ENCODE measurements at regions not wholly inside any gene's neighbourhood (a gene's known extent, or its start where the extent isn't known, plus 50 kb on each side); places are given as distances from the start of the nearest gene placed in this dataset.

DNA sequence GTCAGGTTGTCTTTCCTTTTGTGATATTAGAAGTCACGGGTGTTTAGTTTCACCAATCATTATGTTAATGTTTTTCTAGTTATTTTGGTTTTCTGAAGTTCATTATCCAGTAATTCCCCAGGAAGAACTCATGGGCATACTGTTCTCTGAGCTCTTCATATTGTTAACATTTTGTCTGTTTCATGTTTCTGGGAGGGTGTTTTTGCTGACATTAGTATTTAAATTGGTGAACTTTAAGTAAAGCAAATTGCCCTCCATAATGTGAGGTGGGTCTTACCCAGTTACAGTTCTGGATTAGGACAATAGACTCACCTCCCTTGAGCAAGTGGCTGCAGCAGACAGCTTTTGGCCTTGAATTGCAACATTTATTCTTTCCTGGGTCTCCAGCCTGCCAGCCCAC lies 163.4 kb downstream of the GPAT3 start:
- DNase-seq: no peak

DNA sequence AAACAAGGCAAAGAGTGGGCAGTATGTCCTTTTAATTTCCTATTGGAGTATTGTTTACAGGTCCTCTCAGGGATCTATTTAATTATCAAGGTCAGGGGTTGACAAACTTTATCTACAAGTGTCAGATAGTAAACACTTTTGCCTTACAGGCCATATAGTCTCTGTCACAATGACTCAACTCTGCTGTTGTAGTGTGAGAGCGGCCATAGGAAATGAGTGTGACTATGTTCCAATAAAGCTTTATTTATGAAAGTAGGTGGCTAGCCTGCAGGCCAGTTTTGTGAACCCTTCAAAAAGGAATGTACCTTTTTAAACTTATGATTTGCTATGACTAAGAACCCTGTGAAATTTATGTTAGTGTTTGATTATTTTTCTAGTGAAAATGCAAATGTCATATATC lies 156.1 kb downstream of the GPAT3 start:
- no peak for DNase-seq

DNA sequence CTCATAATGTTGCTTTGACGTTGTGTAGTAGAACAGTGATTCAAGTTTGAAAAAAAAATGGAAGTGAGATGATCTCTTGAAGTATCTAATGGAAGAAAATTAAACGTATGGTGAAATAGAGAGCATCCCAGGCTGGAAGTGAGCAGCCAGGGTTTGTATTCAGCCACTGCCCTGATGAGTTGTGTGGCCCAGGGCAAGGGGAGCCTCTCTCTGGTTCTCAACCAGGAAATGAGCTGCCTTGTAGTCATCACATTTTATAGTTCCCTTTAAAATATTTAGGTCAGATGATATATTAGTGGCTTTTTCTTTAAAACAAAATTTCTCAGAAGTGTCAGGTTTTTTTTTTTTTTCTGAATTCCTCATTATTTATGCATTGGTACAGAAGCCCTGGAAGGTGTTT lies 150.3 kb downstream of the GPAT3 start:
- no peak for DNase-seq

DNA sequence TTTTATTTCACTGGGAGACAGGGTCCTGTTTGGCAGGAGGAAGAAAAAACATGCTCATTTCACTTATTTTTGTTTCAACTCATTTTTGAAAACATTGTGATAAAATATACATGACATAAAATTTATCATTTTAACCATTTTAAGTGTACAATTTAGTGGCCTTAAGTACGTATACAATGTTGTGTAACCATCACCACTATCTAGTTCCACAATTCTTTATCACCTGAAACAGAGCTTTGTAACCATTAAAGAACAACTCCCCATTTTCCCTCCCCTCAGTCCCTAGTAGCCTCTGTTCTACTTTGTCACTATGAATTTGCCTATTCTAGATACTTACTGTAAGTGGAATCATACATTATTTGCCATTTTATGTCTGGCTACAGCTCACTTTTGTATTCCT lies 143.8 kb downstream of the GPAT3 start:
- peak; percentile 28 for DNase-seq

DNA sequence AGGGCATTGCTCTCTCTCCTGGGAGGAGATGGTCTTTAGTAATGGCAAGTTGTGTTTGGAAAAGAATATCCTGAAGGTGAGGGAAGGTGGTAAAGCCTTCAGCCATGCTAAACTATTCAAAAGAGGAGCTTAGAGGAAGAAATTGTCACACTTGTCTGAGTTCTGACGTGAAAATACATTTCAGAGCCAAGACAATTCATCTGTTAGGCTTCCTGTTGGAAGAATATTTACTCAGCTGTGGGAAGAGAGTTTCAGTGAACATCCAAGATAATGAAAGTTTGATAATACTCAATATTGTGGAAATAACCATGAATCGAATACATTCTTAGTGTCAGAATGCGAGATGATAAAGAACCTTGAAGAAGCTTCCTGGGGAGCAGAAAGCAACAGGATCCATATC lies 143.3 kb downstream of the GPAT3 start:
- no peak for DNase-seq

DNA sequence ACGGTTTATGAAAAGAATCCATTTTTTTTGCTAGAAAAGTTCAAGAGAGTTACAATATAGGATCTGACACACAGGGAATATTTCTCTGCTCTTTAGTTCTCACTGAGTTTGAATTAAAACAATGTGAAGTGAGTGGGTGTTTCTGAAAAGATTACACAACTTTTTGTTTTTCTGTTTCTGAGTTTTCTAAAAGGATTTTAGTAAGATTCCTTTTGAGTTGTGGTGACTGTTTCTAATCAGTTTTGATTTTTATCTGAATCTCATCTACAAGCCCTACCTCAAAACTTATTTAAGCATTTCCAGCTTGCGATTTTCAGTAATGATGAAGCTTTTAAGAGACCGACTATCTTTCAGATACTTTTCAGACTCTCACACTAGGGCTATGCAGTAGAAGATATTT lies 141.7 kb downstream of the GPAT3 start:
- no peak for DNase-seq

DNA sequence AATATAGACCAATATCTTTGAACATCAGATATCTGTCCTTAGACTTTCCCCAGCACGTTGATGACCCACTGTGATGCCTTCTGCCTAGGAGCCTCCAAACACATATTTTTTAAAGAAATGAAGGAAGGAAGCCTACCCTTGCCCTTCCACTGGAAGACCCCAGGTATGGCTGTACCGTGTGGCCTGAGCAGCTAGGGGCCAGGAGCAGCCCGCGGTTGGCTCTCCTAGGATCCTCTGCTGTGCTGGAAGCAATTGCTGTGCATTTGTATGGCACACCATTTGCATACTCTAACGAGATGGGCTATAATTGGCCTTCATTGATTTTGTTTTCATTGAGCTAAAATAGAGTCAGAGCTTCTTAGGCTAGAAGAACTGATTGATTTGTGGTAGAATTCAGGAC lies 128.8 kb downstream of the GPAT3 start:
- no peak for DNase-seq

DNA sequence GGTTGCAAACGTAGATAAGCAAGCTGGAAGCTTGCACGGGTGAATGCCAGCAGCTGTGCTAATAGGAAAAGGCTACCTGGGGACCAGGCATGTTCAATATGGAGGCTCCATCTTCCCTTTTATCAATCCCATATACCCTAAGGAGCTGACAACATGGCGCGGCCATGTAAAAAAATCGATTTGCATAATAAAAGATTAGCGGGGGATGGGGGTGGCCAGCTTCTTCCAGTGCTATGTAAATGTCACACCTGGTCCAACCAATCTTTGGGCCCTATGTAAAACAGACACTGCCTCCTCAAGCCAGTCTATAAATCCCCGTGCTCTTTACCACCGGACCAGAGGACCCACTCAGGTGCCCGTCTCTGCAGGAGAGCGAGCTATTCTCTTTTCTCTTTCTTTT lies 128.2 kb downstream of the GPAT3 start:
- no peak for DNase-seq

DNA sequence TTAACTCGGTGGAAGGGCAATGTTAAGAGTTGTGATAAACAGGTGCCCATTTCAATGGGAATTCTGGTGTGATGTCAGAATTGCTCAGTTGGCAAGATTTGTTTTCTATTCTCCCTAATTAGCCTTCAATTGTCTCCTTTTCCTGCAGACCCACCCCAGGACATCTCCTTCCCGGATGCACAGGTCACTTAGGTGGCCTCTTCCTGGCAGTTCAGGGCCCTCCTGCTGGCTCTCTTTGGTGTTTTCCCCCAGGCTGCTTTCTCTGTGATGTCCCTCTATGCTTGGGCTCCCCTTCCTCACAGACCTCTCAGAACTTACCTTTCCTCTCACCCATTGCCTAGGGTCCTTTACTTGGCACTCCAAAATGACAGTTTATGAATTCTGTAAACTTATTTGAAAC lies 126.3 kb downstream of the GPAT3 start:
- DNase-seq: no peak

DNA sequence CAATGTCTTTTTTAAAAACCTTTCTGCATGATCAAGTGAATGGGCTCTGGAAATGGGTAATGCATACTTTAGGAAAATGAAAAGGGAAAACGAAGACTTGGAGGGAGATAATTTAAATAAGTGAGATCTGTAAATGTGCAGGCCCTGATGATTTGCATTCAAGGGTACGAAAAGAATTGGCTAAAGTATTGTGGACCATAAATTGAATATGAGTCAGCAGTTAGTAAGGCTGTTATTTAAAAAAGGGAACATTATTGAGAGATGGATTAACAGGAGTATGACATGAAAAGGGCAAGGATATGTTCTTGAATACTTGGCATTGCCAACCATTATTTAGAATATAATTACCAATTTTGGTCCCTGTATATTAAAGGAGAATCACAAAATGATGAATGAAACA lies 125.5 kb downstream of the GPAT3 start:
- no peak for DNase-seq

DNA sequence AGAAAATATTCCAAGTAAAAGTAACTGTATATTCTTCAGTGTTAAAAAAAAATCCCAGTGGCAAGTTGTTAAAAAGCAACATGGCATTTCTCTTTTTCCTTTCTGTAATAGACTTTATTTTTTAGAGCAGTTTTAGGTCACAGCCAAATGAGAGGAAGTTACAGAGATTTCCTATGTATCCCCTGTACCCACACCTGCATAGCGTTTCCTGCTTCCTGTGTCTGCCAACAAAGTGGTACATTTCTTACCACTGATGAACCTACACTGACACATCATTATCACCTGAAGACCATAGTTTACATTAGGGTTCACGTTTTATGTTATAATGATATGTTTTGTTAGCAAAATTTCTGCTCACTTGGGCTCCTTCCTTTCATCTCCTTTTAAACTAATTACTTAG lies 124.7 kb downstream of the GPAT3 start:
- DNase-seq: no peak

DNA sequence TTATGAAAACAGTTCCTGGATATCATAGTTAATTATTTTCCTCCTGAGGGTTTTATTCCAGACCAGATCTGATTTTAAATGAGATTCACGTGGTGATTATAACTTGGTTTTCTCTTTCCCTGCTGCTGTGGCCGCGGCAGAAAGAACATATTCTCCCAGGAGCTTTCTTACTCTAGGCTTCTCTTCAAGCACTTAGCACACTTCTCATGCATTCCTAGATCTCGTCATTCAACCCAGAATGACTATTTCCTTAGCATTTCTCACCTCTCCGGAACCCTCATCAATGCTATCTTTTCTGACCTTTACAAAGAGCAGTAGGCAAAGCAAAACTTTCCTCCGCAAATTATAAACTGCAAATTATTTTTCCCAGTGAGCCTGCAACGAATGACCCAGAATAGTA lies 122.9 kb downstream of the GPAT3 start:
- no peak for DNase-seq

DNA sequence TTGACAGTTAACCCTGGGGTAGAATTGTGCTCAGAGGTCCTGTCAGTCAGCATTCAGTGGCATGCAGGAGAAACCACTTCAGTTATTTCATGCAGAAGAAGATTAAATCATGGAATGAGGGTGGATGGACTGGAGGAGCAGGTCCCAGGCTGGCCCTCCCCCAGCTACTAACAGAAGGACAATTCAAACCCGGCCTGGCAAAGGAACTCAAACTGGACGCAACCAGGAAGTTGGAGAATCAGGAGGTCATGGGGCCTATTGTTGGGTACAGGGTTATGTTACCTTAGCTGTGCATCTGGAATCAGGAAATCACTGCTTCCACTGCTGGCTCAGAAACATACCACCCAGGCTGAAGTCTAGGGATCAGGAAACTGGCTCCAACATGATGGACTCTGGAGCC lies 121.4 kb downstream of the GPAT3 start:
- no peak for DNase-seq
